Mucosa of descending colon (tissue), 3 donors: ENCODE measurements at regions not wholly inside any gene's neighbourhood (a gene's known extent, or its start where the extent isn't known, plus 50 kb on each side); places are given as distances from the start of the nearest gene placed in this dataset.
A peak's percentile ranks its signal among the peaks of the same experiment; 100 is the strongest.

Source experiments
- ATAC-seq: fragments of 200-7000 bp; cut with Tn5 transposase; one replicate; pipeline ENCODE4 v1.9.1; 2020; ENCODE audit warnings: mild to moderate bottlenecking, moderate library complexity
- DNase-seq, 3 donors: peaks; one replicate each; pipeline ENCODE4 v3.0.0-alpha.2; 2020
- H3K36me3 ChIP-seq: fragments of 200-600 bp; one replicate; pipeline ENCODE4 v1.8.0; 2021; ENCODE audit warnings: low read depth, mild to moderate bottlenecking
- H3K4me1 ChIP-seq: fragments of 200-600 bp; one replicate; pipeline ENCODE4 v1.8.0; 2021; ENCODE audit warnings: low read depth, mild to moderate bottlenecking
- H3K4me3 ChIP-seq: fragments of 200-600 bp; one replicate; pipeline ENCODE4 v1.8.0; 2021; ENCODE audit warnings: mild to moderate bottlenecking
- H3K9me3 ChIP-seq: fragments of 200-600 bp; one replicate; pipeline ENCODE4 v1.8.0; 2021; ENCODE audit warnings: mild to moderate bottlenecking
- CTCF ChIP-seq: fragments of 200-600 bp; IDR thresholded peaks from one replicate; pipeline ENCODE4 v1.8.0; 2022; ENCODE audit warnings: antibody characterized with exemption, mild to moderate bottlenecking
- intact Hi-C, 2 donors: fragments of 100-400 bp; cut with DNase I in 1 of 2; cut with micrococcal nuclease in 1 of 2; formaldehyde crosslinking; loops; one replicate each; pipeline versions ENCODE4 v1.11.0 to v1.11.1; 2022; cut with DNase I, micrococcal nuclease
- donor health status: DM: no; HTN: no; CAD: no; lungs with moderate emphysema.
- donor health status: DM: no; HTN: no; CAD: no.
- donor health status: DM: no; HTN: yes; CAD: no.

DNA sequence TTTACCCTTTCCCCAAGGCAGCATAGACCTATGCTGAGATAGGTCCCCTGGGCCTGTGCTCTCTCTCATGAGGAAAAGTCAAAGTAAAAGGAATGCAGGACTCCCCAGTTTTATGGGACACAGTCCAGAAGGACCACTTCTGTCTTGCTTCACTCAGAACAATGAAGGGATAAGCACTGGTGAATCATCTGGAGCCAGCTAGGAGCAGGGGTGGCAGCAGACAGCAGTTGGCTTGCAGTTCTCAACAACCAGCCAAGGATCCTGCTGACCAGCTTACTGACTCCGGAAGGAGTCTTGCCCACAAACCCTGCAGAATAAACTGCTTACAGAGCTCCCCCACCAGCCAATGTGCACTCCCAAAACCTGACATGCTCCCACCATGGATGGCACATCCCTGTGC lies 152.1 kb upstream of the GHITM start:
- TF ChIP-seq CTCF: no peak
- Histone ChIP-seq H3K36me3 (no peaks in the 10 kb centered on the region), H3K4me3 (no peak overlapping the region), H3K4me1 (no peaks in the 10 kb centered on the region), H3K9me3 (no peaks in the 10 kb centered on the region)
- ATAC-seq (no peak), DNase-seq (no peak)
- intact Hi-C loops: no loop called here

DNA sequence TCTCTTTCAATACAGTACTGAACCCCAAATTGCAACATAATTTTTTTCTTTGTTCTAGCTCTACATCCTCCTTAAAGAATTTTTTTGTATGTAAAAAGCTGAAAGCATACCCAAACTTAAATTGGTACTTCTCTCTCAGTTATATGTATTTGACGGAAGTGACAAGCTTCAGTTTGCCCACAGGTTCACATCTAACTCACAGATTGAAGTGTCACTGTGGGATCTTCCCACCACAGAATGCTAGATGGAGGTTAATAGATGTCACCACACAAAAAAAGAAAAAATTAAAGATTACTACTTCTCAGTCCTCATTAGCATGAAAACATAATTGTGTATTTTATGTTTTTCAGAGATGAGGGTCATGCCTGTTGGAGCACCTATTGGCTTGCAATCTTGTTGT lies 150.9 kb upstream of the GHITM start:
- Histone ChIP-seq H3K4me3 (no peak overlapping the region), H3K4me1 (no peaks in the 10 kb centered on the region), H3K36me3 (no peaks in the 10 kb centered on the region), H3K9me3 (no peaks in the 10 kb centered on the region)
- ATAC-seq (no peak), DNase-seq (no peak)
- no peak for TF ChIP-seq CTCF
- intact Hi-C loops: no loop called here

DNA sequence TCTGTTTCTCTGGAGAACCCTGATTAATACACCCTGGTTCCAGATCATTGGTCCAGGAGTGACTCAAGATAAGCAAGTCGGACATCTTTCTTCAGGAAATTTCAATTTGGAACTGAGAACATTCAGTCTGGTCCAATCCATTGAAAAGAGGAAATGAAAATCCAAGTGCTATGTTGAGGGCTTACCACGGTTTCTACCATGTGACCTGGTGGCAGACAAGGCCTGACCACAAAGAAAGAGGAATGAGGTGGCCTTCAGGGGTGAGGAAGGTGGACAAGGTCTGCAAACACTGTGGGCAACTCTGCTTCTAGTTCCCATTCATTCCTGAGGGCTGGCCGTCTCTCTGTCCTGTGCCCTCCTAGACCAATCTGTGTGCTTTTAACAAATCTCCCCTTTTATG lies 149.2 kb upstream of the GHITM start:
- ATAC-seq: no peak
- TF ChIP-seq CTCF: no peak
- intact Hi-C loops: no loop called here

GRCh38 chr10:83991986-83992753 lies 147.1 kb upstream of the GHITM start:
- ATAC-seq (peak; percentile 60), DNase-seq (peak in 2 of 3 donors; percentile 24 to 55)

More for the DNA sequence above, 149.2 kb upstream of the GHITM start:
- Histone ChIP-seq H3K4me1 (peaks cover 3% of the 10 kb centered on the region), H3K9me3 (no peaks in the 10 kb centered on the region), H3K4me3 (no peak overlapping the region), H3K36me3 (no peaks in the 10 kb centered on the region)
- peak in 1 of 3 donors; percentile 11 for DNase-seq

DNA sequence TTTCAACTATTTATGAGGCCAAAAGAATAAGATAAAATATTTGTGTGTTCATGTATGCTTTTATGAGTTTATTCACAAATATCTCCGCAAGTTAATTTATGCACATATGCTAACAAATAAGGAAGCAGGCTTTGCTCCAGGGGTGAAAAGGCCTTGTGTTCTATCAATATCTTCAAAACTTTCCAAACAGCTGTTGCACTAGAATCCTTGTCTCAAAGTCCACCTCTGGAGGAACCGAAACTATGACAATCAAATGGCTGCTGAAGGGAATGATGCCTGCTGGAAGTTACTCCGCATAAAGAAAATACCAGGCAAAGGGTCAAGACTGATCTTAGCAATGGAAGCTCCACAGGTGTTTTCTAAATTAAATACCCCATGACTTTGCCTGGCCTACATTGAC lies 145.0 kb upstream of the GHITM start:
- no peak for TF ChIP-seq CTCF
- intact Hi-C loops: no loop called here
- H3K36me3 ChIP-seq: no peaks in the 10 kb centered on the region
- DNase-seq (peak in 1 of 3 donors; percentile 29), ATAC-seq (peak; percentile 78)
- H3K9me3 ChIP-seq: no peaks in the 10 kb centered on the region
- H3K4me1 ChIP-seq: peaks cover 3% of the 10 kb centered on the region
- no peak overlapping the region for H3K4me3 ChIP-seq

More at GRCh38 chr10:83991986-83992753, 147.1 kb upstream of the GHITM start:
- peaks cover 3% of the 10 kb centered on the region for H3K4me1 ChIP-seq
- no peaks in the 10 kb centered on the region for H3K36me3 ChIP-seq
- intact Hi-C loops: no loop called here
- no peaks in the 10 kb centered on the region for H3K9me3 ChIP-seq
- TF ChIP-seq CTCF: no peak
- no peak overlapping the region for H3K4me3 ChIP-seq
